ENCODE measurements at regions not wholly inside any gene's neighbourhood (a gene's known extent, or its start where the extent isn't known, plus 50 kb on each side); places are given as distances from the start of the nearest gene placed in this dataset.

GRCh38 chrX:115494161-115494560, 66.8 kb upstream of the PLS3 start:
- TF ChIP-seq HCFC1 (IDR thresholded peaks at IDR 0.05; ENCODE audit: low read length) (no peak), FOS (IDR thresholded peaks at IDR 0.05; ENCODE audit: borderline replicate concordance, extremely low read depth, insufficient read length) (no peak), ZNF274 (IDR thresholded peaks at IDR 0.05; ENCODE audit: insufficient read depth, insufficient read length) (no peak), POLR2AphosphoS5 (IDR thresholded peaks at IDR 0.05; ENCODE audit: low read length) (no peak), NR2C2 (IDR thresholded peaks at IDR 0.05; ENCODE audit: borderline replicate concordance, control insufficient read depth, insufficient read length, low read depth) (no peak), CBX3 (IDR thresholded peaks at IDR 0.05; ENCODE audit: borderline replicate concordance, low read depth) (no peak), NFYB (IDR thresholded peaks at IDR 0.05; ENCODE audit: insufficient read depth, low read depth, low read length) (no peak), CEBPB (IDR thresholded peaks at IDR 0.05; ENCODE audit: borderline replicate concordance in 1 of 2, low read depth in 2 of 2, low read length in 2 of 2) (no peak), MYC (IDR thresholded peaks at IDR 0.05; ENCODE audit: insufficient read depth, insufficient read length, insufficient replicate concordance, low read length, severe bottlenecking) (no peak), EGR1 (IDR thresholded peaks at IDR 0.05; ENCODE audit: borderline replicate concordance in 1 of 2, low read depth in 2 of 2, low read length in 2 of 2) (no peak)
- TF ChIP-seq, protein P1, sequence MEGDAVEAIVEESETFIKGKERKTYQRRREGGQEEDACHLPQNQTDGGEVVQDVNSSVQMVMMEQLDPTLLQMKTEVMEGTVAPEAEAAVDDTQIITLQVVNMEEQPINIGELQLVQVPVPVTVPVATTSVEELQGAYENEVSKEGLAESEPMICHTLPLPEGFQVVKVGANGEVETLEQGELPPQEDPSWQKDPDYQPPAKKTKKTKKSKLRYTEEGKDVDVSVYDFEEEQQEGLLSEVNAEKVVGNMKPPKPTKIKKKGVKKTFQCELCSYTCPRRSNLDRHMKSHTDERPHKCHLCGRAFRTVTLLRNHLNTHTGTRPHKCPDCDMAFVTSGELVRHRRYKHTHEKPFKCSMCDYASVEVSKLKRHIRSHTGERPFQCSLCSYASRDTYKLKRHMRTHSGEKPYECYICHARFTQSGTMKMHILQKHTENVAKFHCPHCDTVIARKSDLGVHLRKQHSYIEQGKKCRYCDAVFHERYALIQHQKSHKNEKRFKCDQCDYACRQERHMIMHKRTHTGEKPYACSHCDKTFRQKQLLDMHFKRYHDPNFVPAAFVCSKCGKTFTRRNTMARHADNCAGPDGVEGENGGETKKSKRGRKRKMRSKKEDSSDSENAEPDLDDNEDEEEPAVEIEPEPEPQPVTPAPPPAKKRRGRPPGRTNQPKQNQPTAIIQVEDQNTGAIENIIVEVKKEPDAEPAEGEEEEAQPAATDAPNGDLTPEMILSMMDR (IDR thresholded peaks at IDR 0.05 in 2 of 3, conservative IDR thresholded peaks at IDR 0.05 in 1 of 3; ENCODE audit: control insufficient read depth in 2 of 3, extremely low read depth in 1 of 3, insufficient read depth in 1 of 3, low read depth in 3 of 3, low read length in 3 of 3) = no peak
- TF ChIP-seq, protein P2, sequence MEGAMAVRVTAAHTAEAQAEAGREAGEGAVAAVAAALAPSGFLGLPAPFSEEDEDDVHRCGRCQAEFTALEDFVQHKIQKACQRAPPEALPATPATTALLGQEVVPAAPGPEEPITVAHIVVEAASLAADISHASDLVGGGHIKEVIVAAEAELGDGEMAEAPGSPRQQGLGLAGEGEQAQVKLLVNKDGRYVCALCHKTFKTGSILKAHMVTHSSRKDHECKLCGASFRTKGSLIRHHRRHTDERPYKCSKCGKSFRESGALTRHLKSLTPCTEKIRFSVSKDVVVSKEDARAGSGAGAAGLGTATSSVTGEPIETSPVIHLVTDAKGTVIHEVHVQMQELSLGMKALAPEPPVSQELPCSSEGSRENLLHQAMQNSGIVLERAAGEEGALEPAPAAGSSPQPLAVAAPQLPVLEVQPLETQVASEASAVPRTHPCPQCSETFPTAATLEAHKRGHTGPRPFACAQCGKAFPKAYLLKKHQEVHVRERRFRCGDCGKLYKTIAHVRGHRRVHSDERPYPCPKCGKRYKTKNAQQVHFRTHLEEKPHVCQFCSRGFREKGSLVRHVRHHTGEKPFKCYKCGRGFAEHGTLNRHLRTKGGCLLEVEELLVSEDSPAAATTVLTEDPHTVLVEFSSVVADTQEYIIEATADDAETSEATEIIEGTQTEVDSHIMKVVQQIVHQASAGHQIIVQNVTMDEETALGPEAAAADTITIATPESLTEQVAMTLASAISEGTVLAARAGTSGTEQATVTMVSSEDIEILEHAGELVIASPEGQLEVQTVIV (IDR thresholded peaks at IDR 0.05; ENCODE audit: borderline replicate concordance, partially characterized antibody) = no peak
- TF ChIP-seq, protein P3, sequence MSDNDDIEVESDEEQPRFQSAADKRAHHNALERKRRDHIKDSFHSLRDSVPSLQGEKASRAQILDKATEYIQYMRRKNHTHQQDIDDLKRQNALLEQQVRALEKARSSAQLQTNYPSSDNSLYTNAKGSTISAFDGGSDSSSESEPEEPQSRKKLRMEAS (IDR thresholded peaks at IDR 0.05; ENCODE audit: low read depth, low read length) = no peak
- TF ChIP-seq, protein P4, sequence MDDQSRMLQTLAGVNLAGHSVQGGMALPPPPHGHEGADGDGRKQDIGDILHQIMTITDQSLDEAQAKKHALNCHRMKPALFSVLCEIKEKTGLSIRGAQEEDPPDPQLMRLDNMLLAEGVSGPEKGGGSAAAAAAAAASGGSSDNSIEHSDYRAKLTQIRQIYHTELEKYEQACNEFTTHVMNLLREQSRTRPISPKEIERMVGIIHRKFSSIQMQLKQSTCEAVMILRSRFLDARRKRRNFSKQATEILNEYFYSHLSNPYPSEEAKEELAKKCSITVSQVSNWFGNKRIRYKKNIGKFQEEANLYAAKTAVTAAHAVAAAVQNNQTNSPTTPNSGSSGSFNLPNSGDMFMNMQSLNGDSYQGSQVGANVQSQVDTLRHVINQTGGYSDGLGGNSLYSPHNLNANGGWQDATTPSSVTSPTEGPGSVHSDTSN (IDR thresholded peaks at IDR 0.05; ENCODE audit: insufficient replicate concordance, low read depth, low read length) = no peak
